CD4-positive, alpha-beta T cell treated with Interleukin-2 at 100 ng/mL for 4 hours (primary cell): ENCODE measurements at regions not wholly inside any gene's neighbourhood (a gene's known extent, or its start where the extent isn't known, plus 50 kb on each side); places are given as distances from the start of the nearest gene placed in this dataset.
"Not testable (repeated sequence)": the region's sequence is repeated elsewhere in the genome, so short reads cannot be mapped to it uniquely, and the experiment has no call there.

Source experiments
- DNase-seq: peaks from one replicate; pipeline ENCODE4 v3.0.0-alpha.2; 2020; ENCODE audit warnings: low spot score

- no peak for DNase-seq
These were observed 117.9 kb upstream of the GRIA1 start for GRCh38 chr5:153372425-153373129.

GRCh38 chr5:153373130-153373498, 117.4 kb upstream of the GRIA1 start:
- DNase-seq: no peak

DNA sequence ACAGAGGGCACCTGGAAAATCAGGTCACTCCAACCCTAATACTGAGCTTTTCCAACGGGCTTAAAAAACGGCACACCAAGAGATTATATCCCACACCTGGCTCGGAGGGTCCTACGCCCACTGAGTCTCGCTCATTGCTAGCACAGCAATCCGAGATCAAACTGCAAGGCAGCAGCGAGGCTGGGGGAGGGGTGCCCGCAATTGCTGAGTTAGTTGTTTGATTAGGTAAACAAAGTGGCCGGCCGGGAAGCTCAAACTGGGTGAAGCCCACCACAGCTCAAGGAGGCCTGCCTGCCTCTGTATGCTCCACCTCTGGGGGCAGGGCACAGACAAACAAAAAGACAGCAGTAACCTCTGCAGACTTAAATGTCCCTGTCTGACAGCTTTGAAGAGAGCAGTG, 108.8 kb upstream of the GRIA1 start:
- not testable (repeated sequence) for DNase-seq

DNA sequence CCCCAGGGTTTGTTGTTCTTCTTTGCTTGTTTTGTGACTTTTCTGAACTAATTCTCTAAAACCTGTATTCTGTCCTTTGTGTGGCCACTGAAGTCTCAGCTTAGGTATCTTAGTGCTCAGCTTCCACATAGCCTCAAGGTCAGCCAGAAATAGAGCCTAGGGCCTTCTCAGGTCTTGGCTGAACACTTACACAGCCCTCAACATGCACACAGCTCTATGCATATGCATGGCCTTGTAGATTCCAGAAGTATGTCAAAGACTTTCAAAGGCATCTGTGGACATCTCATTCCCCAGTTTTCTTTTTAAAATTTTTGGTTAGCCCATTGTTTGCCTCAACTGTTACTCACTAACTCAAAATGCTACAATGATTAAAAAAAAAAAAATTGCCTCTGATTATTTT, 99.9 kb upstream of the GRIA1 start:
- no peak for DNase-seq

- DNase-seq: no peak
These were observed 90.9 kb upstream of the GRIA1 start for GRCh38 chr5:153399595-153399994.

DNA sequence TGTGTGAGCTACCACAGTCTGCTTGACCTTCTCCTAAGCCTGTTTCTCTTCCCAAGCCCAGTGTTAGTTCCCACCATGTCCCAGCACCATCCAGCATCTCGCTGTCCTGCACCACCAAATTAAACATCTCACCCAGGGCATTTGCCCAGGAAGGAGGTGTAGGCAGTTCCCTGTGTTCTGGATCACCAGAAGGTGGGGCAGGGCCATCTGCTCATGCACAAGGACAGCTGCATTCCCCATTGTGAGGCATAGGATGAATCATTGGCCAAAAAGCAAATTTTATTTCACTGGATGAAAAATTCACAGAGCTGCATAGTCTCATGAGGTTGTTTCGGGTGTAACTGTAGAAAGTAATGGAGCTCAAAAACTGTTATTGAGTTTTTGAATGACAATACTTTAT, 89.5 kb upstream of the GRIA1 start:
- DNase-seq: no peak

GRCh38 chr5:153402550-153402949, 87.9 kb upstream of the GRIA1 start:
- DNase-seq: no peak

GRCh38 chr5:153403470-153403869, 87.0 kb upstream of the GRIA1 start:
- DNase-seq: no peak

DNA sequence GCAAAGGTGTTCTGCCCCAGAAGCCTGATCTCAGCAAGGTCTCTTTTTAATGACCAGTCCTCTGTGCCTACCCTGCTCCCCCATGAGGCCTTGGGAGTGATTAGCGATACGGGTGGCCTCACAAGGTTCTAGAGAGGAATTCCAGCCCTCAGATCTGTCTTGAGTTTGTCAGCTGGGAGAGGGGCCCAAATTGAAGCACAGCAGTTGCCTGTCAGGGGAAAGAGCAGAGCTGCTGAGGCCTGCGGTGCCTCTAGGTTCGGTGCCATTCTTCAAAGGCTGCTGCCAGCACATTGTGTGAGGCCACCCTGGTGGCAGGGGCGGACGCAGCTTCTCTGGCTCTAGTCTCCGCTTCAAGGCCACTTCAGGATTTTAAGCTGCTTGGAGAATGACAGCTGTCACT, 85.7 kb upstream of the GRIA1 start:
- no peak for DNase-seq

DNA sequence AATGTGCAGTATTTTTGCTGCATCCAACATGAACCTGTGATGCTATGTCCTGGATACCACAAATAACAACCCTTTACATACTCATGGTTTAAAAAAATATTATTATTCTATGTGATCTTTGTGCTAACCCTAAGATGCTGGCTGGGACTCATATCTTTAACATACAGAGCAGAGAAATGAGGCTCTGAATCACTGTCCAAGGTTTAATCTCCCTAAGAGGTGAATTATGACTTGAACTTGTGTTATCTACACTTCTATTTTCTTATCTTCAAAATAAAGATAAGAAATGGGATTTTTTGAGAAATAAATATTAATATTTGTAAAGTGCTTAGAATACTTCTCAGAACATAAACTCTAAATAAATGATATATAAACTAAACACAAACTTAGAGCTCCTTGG, 68.8 kb upstream of the GRIA1 start:
- DNase-seq: no peak

DNA sequence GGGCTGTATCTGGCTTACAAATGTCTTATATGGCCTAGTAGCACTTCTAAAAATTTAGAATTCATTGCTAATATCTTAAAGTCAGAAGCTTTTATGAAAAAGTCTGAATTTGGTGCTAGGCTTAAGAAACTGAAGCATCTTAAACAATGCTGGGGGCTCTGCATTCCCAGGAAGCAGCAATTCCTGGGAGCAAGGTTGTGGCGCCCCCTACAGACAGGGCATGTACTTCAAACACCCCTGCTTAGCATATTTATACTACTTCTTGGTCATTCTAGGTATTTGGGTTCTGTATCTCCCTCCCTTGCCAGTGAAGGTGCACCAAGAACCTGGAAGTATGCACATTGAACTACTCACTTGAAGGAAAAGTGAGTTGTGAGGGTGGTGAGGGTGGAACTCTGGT, 64.6 kb upstream of the GRIA1 start:
- DNase-seq: no peak

DNA sequence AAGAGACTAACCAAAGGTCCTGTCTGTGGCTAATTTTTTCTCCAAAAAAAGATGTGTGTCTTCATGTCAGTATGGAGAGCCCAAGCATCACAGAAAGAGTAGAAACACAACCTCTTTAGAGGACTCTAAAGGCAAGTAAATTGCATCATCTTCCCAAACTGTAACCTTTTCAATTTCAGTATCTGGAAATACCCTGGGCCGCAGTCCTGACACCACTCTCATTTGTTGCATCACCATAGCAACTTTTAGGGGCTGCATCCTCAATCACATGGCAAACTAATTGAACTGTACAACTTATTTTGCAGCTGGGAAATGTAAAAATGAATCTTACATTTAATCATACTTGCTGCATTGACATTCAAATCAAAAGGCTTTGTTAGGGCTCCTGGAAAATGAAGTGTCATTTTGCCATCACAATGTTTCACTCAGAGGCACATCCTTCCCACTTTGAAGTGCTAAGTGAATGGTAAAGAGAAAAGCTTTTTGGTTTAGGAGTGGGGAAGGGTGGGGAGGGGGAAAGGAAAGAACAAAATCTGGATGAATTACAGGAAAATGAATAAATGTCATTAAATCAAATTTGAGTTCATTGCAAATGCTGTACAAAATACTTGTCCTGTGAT, 60.6 kb upstream of the GRIA1 start:
- no peak for DNase-seq

DNA sequence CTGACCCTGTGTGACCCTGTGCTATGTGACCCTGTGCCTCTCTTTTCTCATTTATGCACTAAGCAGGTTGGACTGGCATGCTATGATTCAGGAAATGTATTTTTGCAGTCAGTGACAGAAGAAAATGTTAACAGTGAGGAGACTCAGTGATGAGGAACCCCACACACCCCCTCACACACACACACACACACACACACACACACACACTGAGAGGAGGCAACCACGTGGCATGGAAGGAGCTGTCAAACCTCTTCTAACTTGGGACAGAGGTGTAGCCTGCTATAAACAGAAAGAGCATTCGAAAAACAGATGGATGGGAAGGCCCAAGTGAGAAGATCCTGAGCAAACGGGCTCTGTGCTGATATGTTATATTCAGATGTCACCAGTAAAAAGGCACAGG, 57.9 kb upstream of the GRIA1 start:
- DNase-seq: no peak

- DNase-seq: no peak
These were observed 53.2 kb upstream of the GRIA1 start for GRCh38 chr5:153437251-153437650.

DNA sequence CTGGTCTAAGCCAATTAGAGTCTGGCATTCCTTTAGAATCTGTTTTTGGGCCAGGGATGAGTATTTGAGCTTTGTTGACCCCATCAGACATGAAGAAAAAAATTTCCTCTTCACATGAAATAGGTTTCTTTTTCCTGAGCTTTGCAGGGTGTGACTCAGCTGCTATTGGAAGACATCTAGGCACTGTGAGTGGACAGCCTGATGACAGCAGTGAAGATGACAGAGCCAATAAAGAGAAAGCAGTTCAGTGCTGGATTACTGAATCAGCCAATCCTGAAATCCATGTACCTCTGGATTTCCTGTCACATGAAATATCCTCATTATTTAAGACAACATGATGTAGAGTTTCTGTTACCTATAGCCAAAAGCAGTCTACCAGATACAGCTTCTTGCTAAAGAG, 51.3 kb upstream of the GRIA1 start:
- no peak for DNase-seq
